Astrocyte (in vitro differentiated cells and primary cell): ENCODE measurements at regions not wholly inside any gene's neighbourhood (a gene's known extent, or its start where the extent isn't known, plus 50 kb on each side); places are given as distances from the start of the nearest gene placed in this dataset.

Experiments used
- DNase-seq: peaks from one replicate; pipeline ENCODE4 v3.0.0-alpha.2; 2010; ENCODE audit warnings: low read depth
- FAIRE-seq: peaks from 2 replicates; lab custom pipeline; 2011; peaks lifted over from hg19 to GRCh38; lab: Jason Lieb, UNC
- H2AFZ ChIP-seq: 2 replicates; pipeline ENCODE4 v1.6.0; 2012; ENCODE audit warnings: low read depth, low read length, inconsistent platforms
- H3K27ac ChIP-seq: 2 replicates; pipeline ENCODE4 v1.5.1; 2011; ENCODE audit warnings: low read depth, low read length, inconsistent platforms
- H3K27me3 ChIP-seq: 2 replicates; pipeline ENCODE4 v1.6.0; 2011; ENCODE audit warnings: low read length, inconsistent platforms; ENCODE audit not compliant: insufficient read depth
- H3K36me3 ChIP-seq: 2 replicates; pipeline ENCODE4 v1.5.1; 2011; ENCODE audit warnings: low read length, inconsistent platforms; ENCODE audit not compliant: insufficient read depth
- H3K4me1 ChIP-seq: 2 replicates; pipeline ENCODE4 v1.5.1; 2011; ENCODE audit warnings: low read length, inconsistent platforms; ENCODE audit not compliant: insufficient read depth
- H3K4me2 ChIP-seq: 2 replicates; pipeline ENCODE4 v1.6.0; 2012; ENCODE audit warnings: low read length, inconsistent platforms
- H3K4me3 ChIP-seq: 2 replicates; pipeline ENCODE4 v1.5.1; 2011; ENCODE audit warnings: low read depth, mild to moderate bottlenecking, low read length, inconsistent platforms; ENCODE audit not compliant: insufficient read depth
- H3K79me2 ChIP-seq: 2 replicates; pipeline ENCODE4 v1.6.0; 2012; ENCODE audit warnings: mild to moderate bottlenecking, low read length, inconsistent platforms; ENCODE audit not compliant: insufficient read depth
- H3K9ac ChIP-seq: 2 replicates; pipeline ENCODE4 v1.6.0; 2012; ENCODE audit warnings: mild to moderate bottlenecking, low read length, inconsistent platforms
- H3K9me3 ChIP-seq: 2 replicates; pipeline ENCODE4 v1.5.1; 2012; ENCODE audit warnings: low read depth, mild to moderate bottlenecking, low read length, inconsistent platforms; ENCODE audit not compliant: insufficient read depth
- H4K20me1 ChIP-seq: 2 replicates; pipeline ENCODE4 v1.6.0; 2012; ENCODE audit warnings: low read length, inconsistent platforms; ENCODE audit not compliant: insufficient read depth
- H3K27ac Mint-ChIP-seq: one replicate; pipeline ENCODE4 v1.8.0; 2021; ENCODE audit warnings: mild to moderate bottlenecking, mixed read lengths; ENCODE audit not compliant: unreplicated experiment
- H3K27me3 Mint-ChIP-seq: one replicate; pipeline ENCODE4 v1.8.0; 2021; ENCODE audit warnings: low read depth, mixed read lengths; ENCODE audit not compliant: unreplicated experiment
- H3K36me3 Mint-ChIP-seq: one replicate; pipeline ENCODE4 v1.8.0; 2021; ENCODE audit warnings: low read depth, mixed read lengths; ENCODE audit not compliant: unreplicated experiment
- H3K4me1 Mint-ChIP-seq: one replicate; pipeline ENCODE4 v1.8.0; 2021; ENCODE audit warnings: low read depth, mixed read lengths; ENCODE audit not compliant: unreplicated experiment
- H3K4me3 Mint-ChIP-seq: one replicate; pipeline ENCODE4 v1.8.0; 2021; ENCODE audit warnings: mild to moderate bottlenecking, moderate library complexity, mixed read lengths; ENCODE audit not compliant: unreplicated experiment
- H3K9me3 Mint-ChIP-seq: one replicate; pipeline ENCODE4 v1.8.0; 2021; ENCODE audit warnings: mild to moderate bottlenecking, mixed read lengths; ENCODE audit not compliant: unreplicated experiment
- EZH2 ChIP-seq: IDR thresholded peaks from 2 replicates; pipeline ENCODE4 v1.6.1; 2012; ENCODE audit warnings: mild to moderate bottlenecking, low read length, inconsistent platforms; ENCODE audit not compliant: insufficient read depth
- TF ChIP-seq, protein P1 (sequence below): IDR thresholded peaks from 2 replicates; pipeline ENCODE4 v1.5.1; 2011; ENCODE audit warnings: low read depth, mild to moderate bottlenecking, inconsistent platforms, low read length, moderate library complexity; ENCODE audit not compliant: insufficient read depth

DNA sequence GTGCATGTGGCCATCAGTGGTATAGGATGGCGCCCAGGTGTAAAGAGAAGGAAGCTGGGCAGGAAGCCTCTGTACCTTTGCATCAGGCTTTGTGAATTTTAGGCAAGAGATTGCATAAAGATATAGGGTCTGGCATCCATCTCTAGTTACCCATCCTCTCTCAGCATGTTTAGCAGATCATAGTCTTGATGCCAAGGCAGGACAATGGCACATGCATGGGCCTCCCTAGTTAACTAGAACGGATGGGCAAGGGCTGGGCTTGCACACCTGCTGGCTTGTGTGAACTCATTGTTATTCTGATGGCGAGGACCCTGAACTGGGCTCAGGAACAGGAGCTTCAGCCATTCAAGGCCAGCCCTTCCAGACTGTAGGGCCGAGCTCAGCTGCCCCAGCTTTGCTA is 229.2 kb upstream of the NCAM1 start:
- Histone ChIP-seq H3K27me3 (peaks cover 6% of the 10 kb centered on the region), H3K4me2 (no peak overlapping the region), H3K79me2 (no peaks in the 10 kb centered on the region), H3K27ac (no peak overlapping the region), H3K4me1 (no peaks in the 10 kb centered on the region), H3K9me3 (no peaks in the 10 kb centered on the region), H2AFZ (no peak overlapping the region), H3K36me3 (no peaks in the 10 kb centered on the region), H4K20me1 (no peaks in the 10 kb centered on the region), H3K4me3 (no peak overlapping the region), H3K9ac (no peak overlapping the region)
- peaks cover 36% of the 10 kb centered on the region for H3K27me3 Mint-ChIP-seq
- H3K4me1 Mint-ChIP-seq, result no peaks in the 10 kb centered on the region
- DNase-seq, result no peak
- no peak overlapping the region for H3K27ac Mint-ChIP-seq
- H3K9me3 Mint-ChIP-seq, result peaks cover 3% of the 10 kb centered on the region
- TF ChIP-seq, protein P1, sequence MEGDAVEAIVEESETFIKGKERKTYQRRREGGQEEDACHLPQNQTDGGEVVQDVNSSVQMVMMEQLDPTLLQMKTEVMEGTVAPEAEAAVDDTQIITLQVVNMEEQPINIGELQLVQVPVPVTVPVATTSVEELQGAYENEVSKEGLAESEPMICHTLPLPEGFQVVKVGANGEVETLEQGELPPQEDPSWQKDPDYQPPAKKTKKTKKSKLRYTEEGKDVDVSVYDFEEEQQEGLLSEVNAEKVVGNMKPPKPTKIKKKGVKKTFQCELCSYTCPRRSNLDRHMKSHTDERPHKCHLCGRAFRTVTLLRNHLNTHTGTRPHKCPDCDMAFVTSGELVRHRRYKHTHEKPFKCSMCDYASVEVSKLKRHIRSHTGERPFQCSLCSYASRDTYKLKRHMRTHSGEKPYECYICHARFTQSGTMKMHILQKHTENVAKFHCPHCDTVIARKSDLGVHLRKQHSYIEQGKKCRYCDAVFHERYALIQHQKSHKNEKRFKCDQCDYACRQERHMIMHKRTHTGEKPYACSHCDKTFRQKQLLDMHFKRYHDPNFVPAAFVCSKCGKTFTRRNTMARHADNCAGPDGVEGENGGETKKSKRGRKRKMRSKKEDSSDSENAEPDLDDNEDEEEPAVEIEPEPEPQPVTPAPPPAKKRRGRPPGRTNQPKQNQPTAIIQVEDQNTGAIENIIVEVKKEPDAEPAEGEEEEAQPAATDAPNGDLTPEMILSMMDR, result no peak
- H3K4me3 Mint-ChIP-seq, result no peak overlapping the region
- H3K36me3 Mint-ChIP-seq, result no peaks in the 10 kb centered on the region
- no peak for FAIRE-seq

DNA sequence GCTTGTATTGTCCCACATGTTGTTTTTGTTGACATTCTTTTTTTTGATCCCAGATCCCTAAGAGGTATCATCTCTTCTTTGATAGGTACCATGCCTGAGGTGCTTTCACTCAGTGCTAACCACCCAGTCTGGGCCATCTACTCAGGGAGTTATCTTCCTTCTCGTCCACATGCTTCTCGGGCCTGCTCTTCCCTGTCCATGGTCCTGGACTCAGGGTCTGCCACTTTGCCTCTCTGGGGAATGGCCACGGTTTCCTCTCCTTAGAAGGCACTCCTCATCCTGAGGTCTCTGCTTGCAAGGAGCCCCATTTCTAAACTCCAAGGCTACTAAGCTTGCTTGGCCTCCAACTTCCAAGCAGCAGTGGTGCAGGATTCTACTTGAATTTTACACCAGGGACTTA is 227.0 kb upstream of the NCAM1 start:
- no peaks in the 10 kb centered on the region for H3K4me1 ChIP-seq
- no peak overlapping the region for H3K27ac Mint-ChIP-seq
- H2AFZ ChIP-seq, result no peak overlapping the region
- DNase-seq (peak; percentile 15), FAIRE-seq (no peak)
- H3K36me3 Mint-ChIP-seq, result no peaks in the 10 kb centered on the region
- peaks cover 6% of the 10 kb centered on the region for H3K27me3 ChIP-seq
- no peak overlapping the region for H3K27ac ChIP-seq
- no peak overlapping the region for H3K4me3 ChIP-seq
- H3K27me3 Mint-ChIP-seq, result peaks cover 32% of the 10 kb centered on the region
- H3K4me1 Mint-ChIP-seq, result no peaks in the 10 kb centered on the region
- no peak overlapping the region for H3K4me3 Mint-ChIP-seq
- H3K4me2 ChIP-seq, result no peak overlapping the region
- H4K20me1 ChIP-seq, result no peaks in the 10 kb centered on the region
- no peaks in the 10 kb centered on the region for H3K9me3 ChIP-seq
- no peak for TF ChIP-seq EZH2
- TF ChIP-seq, protein P1, result no peak
- H3K36me3 ChIP-seq, result no peaks in the 10 kb centered on the region
- H3K9me3 Mint-ChIP-seq, result no peaks in the 10 kb centered on the region
- no peak overlapping the region for H3K9ac ChIP-seq
- H3K79me2 ChIP-seq, result no peaks in the 10 kb centered on the region

DNA sequence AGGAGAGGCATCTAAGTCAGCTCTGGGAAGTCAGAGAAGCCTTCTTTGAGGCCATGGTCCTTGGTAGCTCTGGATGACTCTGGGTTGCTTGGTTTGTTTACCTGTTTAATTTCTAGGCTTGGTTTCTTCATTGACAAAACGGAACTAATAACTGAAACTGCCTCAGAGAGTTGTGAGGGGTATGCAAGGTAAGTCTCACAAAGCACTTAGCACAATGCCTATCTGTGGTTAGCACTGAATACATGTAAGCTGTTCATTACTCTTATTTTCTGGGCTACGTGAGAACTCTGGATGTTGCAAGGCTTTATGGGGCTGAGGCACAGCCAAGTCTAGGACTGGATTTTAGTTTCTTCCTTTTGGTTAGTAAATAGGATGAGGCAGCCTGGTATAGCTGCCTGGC is 225.8 kb upstream of the NCAM1 start:
- Histone ChIP-seq H3K4me2 (no peak overlapping the region), H3K36me3 (no peaks in the 10 kb centered on the region), H4K20me1 (no peaks in the 10 kb centered on the region), H3K9ac (no peak overlapping the region), H3K9me3 (no peaks in the 10 kb centered on the region), H3K4me1 (no peaks in the 10 kb centered on the region), H3K27me3 (peaks cover 6% of the 10 kb centered on the region), H3K4me3 (no peak overlapping the region), H2AFZ (no peak overlapping the region), H3K27ac (no peak overlapping the region), H3K79me2 (no peaks in the 10 kb centered on the region)
- no peak overlapping the region for H3K4me3 Mint-ChIP-seq
- H3K36me3 Mint-ChIP-seq, result no peaks in the 10 kb centered on the region
- no peaks in the 10 kb centered on the region for H3K4me1 Mint-ChIP-seq
- H3K27ac Mint-ChIP-seq, result no peak overlapping the region
- peaks cover 39% of the 10 kb centered on the region for H3K27me3 Mint-ChIP-seq
- no peak for FAIRE-seq
- no peak for DNase-seq
- TF ChIP-seq EZH2, result no peak
- TF ChIP-seq, protein P1, result no peak
- H3K9me3 Mint-ChIP-seq, result no peaks in the 10 kb centered on the region
